Erythroblast (primary cell): ENCODE measurements at regions not wholly inside any gene's neighbourhood (a gene's known extent, or its start where the extent isn't known, plus 50 kb on each side); places are given as distances from the start of the nearest gene placed in this dataset.

Source experiments
- DNase-seq, 2 experiments: peaks; one replicate each; lab custom pipeline; 2025; lab: John Stamatoyannopoulos, UW
- GATA1 ChIP-seq: IDR thresholded peaks from 2 replicates; pipeline ENCODE4 v1.6.1; 2011; ENCODE audit warnings: low read depth, mild to moderate bottlenecking, control low read depth, low read length, moderate library complexity
- POLR2A ChIP-seq: IDR thresholded peaks from 2 replicates; pipeline ENCODE4 v1.6.1; 2011; ENCODE audit warnings: mild to moderate bottlenecking, low read length

DNA sequence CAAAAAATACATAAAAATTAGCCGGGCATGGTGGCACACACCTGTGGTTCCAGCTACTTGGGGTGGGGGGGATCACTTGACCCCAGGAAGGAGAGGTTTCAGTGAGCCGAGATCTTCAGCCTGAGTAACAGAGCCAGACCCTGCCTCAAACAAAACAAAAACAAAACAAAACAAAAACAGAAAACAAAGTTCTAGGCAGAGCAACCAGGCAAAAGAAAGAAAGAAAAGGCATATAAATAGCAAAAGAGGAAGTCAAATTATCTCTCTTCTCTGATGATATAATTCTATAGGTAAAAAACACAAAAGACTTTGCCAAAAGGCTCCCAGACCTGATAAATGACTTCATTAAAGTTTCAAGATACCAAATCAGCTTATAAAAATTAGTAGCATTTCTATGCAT lies 446.9 kb downstream of the HAO1 start:
- DNase-seq = no peak
- no peak for TF ChIP-seq GATA1
- no peak for TF ChIP-seq POLR2A

DNA sequence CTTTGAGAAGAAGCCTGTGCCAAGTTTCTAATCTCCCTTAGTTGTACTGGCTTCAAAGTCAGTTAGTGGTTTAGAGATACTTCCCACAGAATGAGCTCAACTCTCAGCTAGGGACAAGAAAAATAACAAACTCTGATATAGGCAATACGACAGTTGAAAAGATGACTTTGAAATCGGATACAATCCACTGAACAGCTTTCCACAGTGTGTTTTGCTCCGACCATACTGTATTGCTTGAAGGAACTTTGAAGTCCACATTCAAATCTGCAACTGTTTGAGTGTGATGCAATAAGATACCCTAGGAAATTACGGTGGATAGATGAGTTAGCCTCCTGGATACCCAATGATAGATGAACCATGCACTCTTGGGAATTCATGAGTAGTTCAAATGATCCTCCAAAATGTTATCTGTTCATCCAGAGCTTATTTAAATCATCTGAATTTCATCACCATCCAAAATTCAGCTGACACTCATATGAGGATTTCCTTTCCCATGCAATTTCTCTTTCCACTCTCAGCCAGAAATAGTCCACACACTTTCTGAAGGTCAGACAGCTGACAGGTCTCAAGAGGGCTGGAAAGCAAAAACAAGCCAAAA lies 443.8 kb downstream of the HAO1 start:
- TF ChIP-seq GATA1 = no peak
- no peak for TF ChIP-seq POLR2A
- no peak for DNase-seq

DNA sequence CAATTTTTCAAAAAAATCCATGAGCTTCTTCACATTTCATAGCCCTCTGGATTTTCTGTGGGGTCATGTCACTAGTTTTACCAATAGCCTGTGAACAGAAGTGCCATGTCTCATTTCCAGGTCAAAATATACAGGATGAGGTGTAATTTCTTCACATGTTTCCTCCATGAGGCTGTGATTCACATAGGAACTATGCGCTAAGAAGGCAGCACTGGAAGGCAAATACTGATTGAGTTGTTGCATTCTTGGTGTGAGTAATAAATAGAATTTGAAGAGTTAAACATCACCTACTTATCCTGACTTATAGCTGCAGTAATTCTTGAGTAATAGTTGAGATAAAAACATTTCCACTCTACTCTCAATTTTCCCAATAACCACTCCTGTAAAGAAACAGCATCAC lies 442.3 kb downstream of the HAO1 start:
- TF ChIP-seq POLR2A (no peak), GATA1 (no peak)
- DNase-seq = no peak

DNA sequence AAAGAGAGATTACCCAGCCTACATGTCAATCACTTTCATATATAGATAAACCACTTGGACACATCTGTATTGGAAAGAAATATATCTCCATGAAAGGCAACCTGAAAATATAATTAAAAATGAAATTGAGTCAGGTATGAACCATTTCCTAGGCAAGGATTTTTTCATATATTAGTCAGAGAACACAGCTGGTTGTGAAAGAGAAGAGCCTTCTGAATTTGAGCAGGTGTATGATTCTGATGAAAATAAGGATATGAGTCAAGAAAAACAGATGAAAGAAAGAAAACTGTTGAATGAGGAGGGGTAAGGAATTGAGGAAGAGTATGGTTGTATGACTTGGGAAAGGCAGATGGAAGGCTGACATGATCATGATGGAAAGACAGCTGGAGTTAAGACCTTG lies 441.1 kb downstream of the HAO1 start:
- DNase-seq = no peak
- no peak for TF ChIP-seq GATA1

DNA sequence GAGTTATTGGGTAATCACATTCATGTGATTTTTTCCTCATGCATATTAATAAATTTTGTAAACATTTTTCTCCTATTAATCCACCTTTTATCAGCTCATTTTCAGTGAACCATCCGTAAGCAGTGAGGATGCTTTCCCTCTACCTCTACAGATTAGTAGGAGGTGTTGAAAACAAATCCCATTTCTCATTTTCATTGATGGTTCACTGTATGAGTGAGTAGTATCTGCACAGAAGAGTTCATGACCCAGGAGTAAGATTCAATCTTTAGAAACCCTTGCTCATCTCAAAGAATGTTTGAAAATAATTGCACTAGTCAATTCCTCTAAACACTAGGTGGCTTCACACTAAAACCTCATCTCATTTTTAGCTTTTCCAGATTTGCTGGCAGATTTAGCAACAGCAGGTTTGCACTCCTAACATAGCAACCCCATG lies 440.0 kb downstream of the HAO1 start:
- DNase-seq = no peak
- TF ChIP-seq POLR2A (no peak), GATA1 (no peak)

DNA sequence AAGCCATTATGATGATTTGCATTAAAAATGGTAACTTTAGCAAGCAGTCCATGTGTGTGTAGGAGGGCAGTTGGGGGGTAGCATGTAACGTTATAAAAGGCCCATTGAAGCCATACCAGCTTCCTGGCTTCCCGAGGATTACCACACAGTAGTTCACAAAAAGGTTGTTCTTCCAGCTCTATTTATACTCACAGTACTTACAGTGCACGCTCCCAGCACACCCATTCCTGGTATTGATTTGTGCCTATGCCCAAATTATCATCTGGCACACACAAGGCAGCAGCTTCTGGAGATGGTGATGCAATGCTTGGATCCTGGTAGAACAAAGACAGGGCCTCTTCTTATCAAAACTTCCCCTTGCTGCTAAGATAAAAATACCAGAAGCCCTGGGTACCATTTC lies 436.8 kb downstream of the HAO1 start:
- DNase-seq = no peak
- TF ChIP-seq GATA1 = no peak
- TF ChIP-seq POLR2A = no peak

DNA sequence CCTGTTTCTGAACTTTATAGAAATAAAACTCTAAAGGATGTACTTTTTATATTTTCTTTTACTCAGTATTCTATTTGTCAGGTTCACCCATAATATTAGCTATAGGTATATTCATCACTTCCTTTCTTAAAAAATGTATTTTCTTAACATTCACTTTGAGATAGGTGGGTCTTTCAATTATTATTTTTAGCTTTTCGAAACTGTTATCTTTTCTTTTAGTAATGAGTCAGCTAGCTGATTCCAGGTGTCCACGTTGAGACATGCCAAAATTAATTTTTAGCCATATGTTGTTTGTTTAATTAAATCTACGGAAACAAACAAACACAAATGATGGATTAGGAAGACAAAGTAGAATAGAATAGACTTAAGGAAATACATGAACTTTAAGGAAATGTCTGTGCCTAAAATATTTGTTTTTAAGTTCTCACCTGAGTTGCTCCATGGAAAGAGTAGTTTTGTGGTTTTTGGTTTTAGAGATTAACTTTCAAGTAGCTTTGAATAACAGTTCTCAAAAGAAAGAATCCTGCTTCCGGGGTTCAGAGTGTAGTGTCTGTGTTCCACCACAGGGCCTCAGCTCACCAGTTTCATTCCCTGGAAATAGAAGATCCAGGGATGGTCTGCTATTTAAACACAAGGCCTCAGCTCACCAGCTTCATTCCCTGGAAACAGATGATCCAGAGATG lies 435.0 kb downstream of the HAO1 start:
- no peak for TF ChIP-seq GATA1
- no peak for TF ChIP-seq POLR2A
- no peak for DNase-seq

DNA sequence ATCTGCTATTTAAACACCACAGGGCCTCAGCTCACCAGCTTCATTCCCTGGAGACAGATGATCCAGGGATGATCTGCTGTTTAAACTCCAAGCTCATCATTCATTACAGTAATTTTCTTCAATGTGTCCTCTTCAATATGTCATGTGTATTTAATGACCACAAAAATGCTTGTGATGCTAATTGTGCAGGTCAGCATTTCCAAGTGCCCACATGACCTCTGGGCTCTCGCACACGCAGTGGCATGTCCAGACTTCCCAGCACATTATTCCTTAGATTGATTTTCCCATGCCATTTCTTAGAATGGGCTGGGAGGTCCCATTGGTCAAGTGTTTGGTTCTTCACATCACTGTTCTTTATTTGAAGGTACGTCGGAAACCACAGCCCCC lies 434.4 kb downstream of the HAO1 start:
- no peak for TF ChIP-seq POLR2A
- no peak for TF ChIP-seq GATA1
- no peak for DNase-seq

DNA sequence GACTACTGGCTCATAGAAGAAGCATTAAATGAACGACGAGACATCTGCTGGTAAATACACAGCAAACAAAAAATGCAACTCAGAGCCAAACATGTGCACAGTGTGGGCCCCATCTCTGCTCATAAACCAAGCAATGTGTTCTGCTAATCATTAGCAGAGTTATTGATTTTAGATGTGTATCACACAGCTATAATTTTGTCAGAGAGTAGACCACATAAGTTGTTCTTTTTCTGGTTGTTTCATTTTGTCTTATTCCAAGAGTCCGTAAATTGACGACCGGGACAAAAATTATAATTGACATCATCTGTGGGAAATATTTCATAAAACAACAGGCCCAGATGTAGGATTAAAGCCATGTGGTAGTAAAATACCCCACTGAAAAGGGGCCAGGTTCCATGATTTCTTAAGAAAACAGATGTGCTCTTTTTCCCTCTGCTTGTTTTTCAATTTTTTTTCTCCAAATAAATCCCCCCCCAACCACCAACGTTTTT lies 423.6 kb downstream of the HAO1 start:
- TF ChIP-seq GATA1 (no peak), POLR2A (no peak)
- no peak for DNase-seq

DNA sequence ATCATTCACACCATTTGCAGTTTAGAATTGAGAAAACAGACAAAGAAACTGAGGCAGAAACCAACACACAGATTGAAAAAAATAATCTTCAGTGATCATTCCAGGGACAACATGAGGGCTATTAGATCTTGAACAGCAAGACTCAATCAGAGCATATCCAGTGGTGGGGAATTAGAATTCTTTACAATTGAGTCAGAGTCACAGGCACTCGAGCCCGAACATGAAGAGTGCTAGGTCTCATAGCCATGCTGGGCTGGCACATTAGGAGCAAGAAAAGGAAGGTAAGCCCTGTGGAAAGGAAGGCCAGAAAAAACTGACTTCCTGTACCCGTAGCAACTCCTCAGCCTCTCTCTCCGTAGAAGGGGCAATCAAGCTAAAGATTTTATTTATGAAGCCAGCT lies 419.9 kb downstream of the HAO1 start:
- TF ChIP-seq POLR2A = no peak
- no peak for TF ChIP-seq GATA1
- DNase-seq = no peak

DNA sequence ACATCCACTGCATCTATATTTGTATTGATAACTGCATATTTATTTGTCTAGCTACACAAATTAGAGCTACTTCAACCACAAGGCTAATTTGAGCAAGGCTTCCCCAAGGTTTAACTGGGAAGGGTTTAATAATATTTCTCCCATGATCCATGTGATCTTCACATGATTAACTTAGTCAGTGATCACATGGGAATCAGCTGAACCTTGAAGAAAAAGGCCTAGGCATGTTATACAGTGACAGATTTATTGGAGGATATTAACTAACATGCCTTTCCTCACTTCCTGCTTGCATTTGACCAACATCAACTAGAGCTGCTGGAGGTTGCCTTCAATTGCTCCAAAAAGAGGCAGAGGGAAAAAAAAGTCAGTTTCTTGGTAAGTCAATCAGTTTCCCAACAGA lies 417.0 kb downstream of the HAO1 start:
- no peak for TF ChIP-seq GATA1
- TF ChIP-seq POLR2A = no peak
- DNase-seq = no peak

DNA sequence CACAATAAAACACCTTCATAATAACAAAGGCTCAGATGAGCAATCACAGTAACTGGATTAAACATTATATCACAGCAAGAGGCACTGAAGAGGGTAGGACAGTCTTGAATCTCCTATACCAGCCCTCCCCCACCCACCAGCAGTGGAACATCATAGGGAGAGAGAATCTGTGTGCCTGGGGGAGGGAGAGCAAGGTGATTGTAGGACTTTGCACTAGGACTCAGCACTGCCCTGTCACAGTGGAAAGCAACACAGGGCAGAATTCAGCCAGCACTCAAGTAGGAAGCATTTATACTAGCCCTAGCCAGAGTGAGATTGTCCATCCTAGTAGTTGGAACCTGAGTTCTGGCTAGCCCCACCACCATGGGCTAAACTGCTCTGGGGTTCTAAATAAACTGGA lies 400.2 kb downstream of the HAO1 start:
- TF ChIP-seq POLR2A (no peak), GATA1 (no peak)
- DNase-seq = no peak

DNA sequence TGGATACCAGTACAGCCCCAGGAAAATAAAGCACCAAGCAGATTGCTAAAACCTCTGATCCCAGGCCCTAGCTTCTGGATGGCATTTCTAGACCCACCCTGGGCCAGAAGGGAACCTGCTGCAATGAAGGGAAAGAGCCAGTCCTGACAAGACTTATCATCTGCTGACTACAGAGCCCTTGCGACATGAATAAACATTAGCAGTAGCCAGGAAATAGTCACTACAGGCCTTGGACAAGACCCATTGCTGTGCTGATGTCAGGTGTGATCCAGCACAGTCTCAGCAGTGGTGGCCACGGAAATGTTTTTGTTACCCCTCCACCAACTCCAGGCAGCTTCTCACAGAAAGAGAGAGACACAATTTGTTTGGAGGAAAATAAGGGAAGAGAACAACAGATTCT lies 399.3 kb downstream of the HAO1 start:
- TF ChIP-seq GATA1 (no peak), POLR2A (no peak)
- DNase-seq = no peak

DNA sequence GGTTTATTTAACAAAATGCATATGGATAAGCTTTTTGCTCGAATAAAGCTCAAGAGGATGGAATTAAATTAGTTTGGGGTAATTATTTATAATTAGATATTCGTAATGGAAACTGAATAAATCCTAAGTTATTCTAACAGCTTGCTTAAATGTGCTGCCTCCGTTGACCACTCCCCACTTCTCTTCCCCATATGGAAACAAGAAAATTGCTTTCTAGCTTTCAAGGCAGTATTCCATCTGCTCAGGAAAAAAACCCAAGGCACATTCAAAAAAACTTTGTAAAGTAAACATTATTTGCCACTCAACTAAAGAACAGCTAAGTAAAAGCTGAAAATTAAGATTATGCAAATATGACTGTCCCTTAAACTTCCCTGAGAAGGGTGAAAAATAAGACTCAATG lies 369.2 kb downstream of the HAO1 start:
- no peak for TF ChIP-seq POLR2A
- no peak for TF ChIP-seq GATA1

DNA sequence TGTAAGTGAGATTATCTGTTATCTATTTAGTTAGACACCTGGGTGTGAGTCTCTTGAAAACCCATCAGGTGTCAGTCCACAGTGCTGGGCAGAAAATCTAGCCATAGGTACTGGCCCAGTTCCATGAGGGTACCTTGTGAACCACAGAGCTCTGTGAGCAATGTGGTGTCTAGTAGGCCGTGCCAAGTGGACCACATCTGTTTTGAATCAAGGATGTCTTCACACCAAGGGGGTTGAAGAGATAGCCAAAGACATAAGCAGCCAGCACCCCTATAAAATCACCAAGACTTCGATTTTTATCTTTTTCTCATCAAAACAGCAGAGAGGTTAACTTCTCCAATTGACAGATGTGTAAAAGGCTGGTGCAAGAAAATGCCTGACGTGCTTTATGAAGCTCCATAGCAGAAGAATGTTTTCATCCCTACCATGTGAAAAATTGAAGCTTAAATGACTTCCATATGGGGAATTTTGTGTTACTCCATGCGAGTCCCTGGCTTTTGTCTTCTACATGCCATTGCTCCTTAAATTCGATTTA lies 368.7 kb downstream of the HAO1 start:
- DNase-seq = no peak
- no peak for TF ChIP-seq GATA1
- TF ChIP-seq POLR2A = no peak

More for the DNA sequence above, 369.2 kb downstream of the HAO1 start:
- no peak for DNase-seq
